Body of pancreas (tissue), 4 donors: ENCODE measurements at regions not wholly inside any gene's neighbourhood (a gene's known extent, or its start where the extent isn't known, plus 50 kb on each side); places are given as distances from the start of the nearest gene placed in this dataset.

Experiments used
- CTCF ChIP-seq, 7 experiments: fragments of 450-650 bp in 4 of 7; fragments of 200-600 bp in 3 of 7; sonication (generic) in 3 of 7; IDR thresholded peaks; one replicate each; pipeline ENCODE4 v1.5.1; 2016 to 2019; ENCODE audit warnings: antibody characterized with exemption in 7 of 7
- POLR2A ChIP-seq, 3 donors: fragments of 450-650 bp; IDR thresholded peaks; one replicate each; pipeline ENCODE4 v1.6.1; 2016; ENCODE audit warnings: antibody characterized with exemption in 3 of 3, mild to moderate bottlenecking in 2 of 3

GRCh38 chr3:177567833-177568232 lies 370.6 kb upstream of the TBL1XR1 start:
- TF ChIP-seq CTCF (IDR thresholded peaks at IDR 0.05) (no peak), POLR2A (IDR thresholded peaks at IDR 0.05) (no peak)
